Muscle of leg (tissue), 3 donors: ENCODE measurements at regions not wholly inside any gene's neighbourhood (a gene's known extent, or its start where the extent isn't known, plus 50 kb on each side); places are given as distances from the start of the nearest gene placed in this dataset.

Experiments
- DNase-seq: peaks from one replicate; pipeline ENCODE4 v3.0.0; 2013
- H3K27ac ChIP-seq: one replicate; pipeline ENCODE4 v1.5.1; 2013; ENCODE audit warnings: mild to moderate bottlenecking, low read length, control low read depth
- H3K27me3 ChIP-seq: one replicate; pipeline ENCODE4 v1.6.1; 2013; ENCODE audit warnings: low read length; ENCODE audit not compliant: control insufficient read depth, insufficient read depth
- H3K36me3 ChIP-seq: one replicate; pipeline ENCODE4 v1.6.1; 2013; ENCODE audit warnings: low read length; ENCODE audit not compliant: control insufficient read depth, insufficient read depth
- H3K4me1 ChIP-seq: one replicate; pipeline ENCODE4 v1.6.1; 2013; ENCODE audit warnings: low read length; ENCODE audit not compliant: control insufficient read depth, insufficient read depth
- H3K4me3 ChIP-seq: one replicate; pipeline ENCODE4 v1.5.1; 2013; ENCODE audit warnings: low read length, control low read depth
- H3K9me3 ChIP-seq: replicated peaks from 2 replicates; pipeline ENCODE4 v1.6.1; 2013; ENCODE audit warnings: low read depth, low read length; ENCODE audit not compliant: control insufficient read depth
- WGBS: methylation state at CpG from one replicate; pipeline ENCODE4 v1.1.5; 2013; ENCODE audit warnings: missing lambda C conversion rate; ENCODE audit not compliant: insufficient coverage; 5-methylcytosine and 5-hydroxymethylcytosine counted together

DNA sequence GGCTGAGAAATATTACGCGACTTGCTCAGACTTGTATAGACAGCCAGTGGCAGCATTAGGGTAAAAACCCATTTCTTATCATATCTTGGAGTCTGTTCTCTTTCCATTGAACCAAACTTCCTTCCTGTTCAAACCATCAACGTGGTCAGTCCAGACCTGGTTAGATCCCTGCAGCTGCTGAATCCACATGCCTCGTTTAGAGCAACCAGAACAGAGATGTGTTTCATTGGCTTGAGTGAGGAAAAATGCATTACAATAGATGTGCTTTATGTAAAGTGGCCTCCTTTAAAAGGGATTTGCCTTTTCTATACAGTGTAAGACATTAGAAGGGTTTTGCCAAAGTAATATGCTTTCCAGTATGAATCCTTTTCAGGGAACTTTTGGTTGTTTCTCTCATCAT lies 232.4 kb downstream of the MEIS1 start:
- H3K36me3 ChIP-seq = no peaks in the 10 kb centered on the region
- H3K4me1 ChIP-seq = no peaks in the 10 kb centered on the region
- no peak overlapping the region for H3K4me3 ChIP-seq
- H3K27ac ChIP-seq = no peak overlapping the region
- H3K9me3 ChIP-seq = no peaks in the 10 kb centered on the region
- no peaks in the 10 kb centered on the region for H3K27me3 ChIP-seq
- 47% methylated on average over 2 of the region's 4 CpGs for WGBS
- no peak for DNase-seq

- H3K27ac ChIP-seq = no peak overlapping the region
- no peaks in the 10 kb centered on the region for H3K27me3 ChIP-seq
- H3K9me3 ChIP-seq = no peaks in the 10 kb centered on the region
- no peaks in the 10 kb centered on the region for H3K4me1 ChIP-seq
- WGBS = no CpG with 5 or more reads among the region's 2 CpGs
- no peaks in the 10 kb centered on the region for H3K36me3 ChIP-seq
- DNase-seq = no peak
- no peak overlapping the region for H3K4me3 ChIP-seq
Measured at GRCh38 chr2:66673286-66673685, 238.4 kb downstream of the MEIS1 start.

DNA sequence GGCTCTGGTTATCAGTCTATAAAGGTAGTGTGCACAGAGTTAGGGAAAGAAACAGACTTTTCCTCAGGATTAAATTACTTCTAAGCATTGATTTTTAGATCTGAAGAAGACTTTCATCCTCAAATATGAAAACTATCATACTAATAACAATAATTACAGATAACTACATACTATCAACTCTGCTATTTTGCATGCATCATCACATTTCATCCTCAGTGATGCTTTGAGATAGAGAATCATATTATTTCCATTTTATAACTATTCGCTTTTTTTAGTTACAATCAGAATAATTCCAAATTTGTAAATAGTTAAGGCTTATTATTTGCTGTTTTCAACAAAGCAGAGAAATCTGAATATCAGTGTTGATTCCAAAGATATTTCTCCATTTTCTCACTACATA lies 239.2 kb downstream of the MEIS1 start:
- Histone ChIP-seq H3K9me3 (no peaks in the 10 kb centered on the region), H3K36me3 (no peaks in the 10 kb centered on the region), H3K27ac (no peak overlapping the region), H3K4me3 (no peak overlapping the region), H3K27me3 (no peaks in the 10 kb centered on the region), H3K4me1 (no peaks in the 10 kb centered on the region)
- no peak for DNase-seq
- no CpG with 5 or more reads among the region's 1 CpG for WGBS

- no peak for DNase-seq
- WGBS = no CpG with 5 or more reads among the region's 1 CpG
- Histone ChIP-seq H3K4me3 (no peak overlapping the region), H3K36me3 (no peaks in the 10 kb centered on the region), H3K9me3 (no peaks in the 10 kb centered on the region), H3K27ac (no peak overlapping the region), H3K4me1 (no peaks in the 10 kb centered on the region), H3K27me3 (no peaks in the 10 kb centered on the region)
Measured at GRCh38 chr2:66675591-66675990, 240.7 kb downstream of the MEIS1 start.

DNA sequence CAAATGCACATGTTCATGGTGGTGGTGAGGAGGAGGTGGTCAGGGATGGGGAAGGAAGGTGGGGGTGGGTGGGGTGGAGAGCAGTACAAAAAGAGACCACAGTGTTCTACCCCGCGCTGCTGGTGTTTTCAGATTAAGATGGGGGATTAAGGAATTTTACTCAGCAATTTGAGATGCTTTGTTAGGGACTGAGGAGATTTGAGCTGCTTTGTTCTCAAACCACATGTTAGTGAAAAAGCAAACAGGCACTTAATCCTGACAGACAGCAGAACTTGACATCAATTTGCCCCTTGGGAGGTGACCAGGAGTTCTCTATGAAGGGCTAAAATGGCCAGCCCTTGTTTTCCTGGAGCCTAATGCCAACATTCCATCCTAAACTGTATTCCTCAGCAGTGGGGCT lies 244.5 kb downstream of the MEIS1 start:
- WGBS = 43% methylated on average over 2 of the region's 2 CpGs
- no peaks in the 10 kb centered on the region for H3K4me1 ChIP-seq
- H3K27ac ChIP-seq = no peak overlapping the region
- H3K4me3 ChIP-seq = no peak overlapping the region
- H3K27me3 ChIP-seq = no peaks in the 10 kb centered on the region
- H3K9me3 ChIP-seq = no peaks in the 10 kb centered on the region
- DNase-seq = no peak
- no peaks in the 10 kb centered on the region for H3K36me3 ChIP-seq

DNA sequence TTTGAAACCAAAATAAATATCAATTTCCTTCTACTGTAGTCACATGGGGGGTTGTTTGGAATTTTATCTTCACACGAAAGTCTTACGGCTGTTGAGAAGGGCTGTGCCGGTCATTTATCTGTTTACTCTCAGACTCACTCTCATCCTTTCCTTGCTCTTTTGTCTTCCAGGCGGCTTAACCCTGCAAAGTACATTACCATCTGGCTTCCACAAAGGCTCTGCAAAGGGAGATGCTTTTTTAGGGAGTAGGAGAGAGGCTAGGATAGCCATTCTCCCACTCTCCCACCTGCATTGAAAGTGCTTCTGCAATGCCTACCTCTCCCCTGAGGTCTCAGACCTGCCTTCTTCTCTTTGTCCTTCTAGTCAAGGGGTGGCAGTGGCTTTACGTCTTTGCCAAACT lies 247.6 kb downstream of the MEIS1 start:
- Histone ChIP-seq H3K4me3 (no peak overlapping the region), H3K4me1 (no peaks in the 10 kb centered on the region), H3K27me3 (no peaks in the 10 kb centered on the region), H3K36me3 (no peaks in the 10 kb centered on the region), H3K9me3 (no peaks in the 10 kb centered on the region), H3K27ac (no peak overlapping the region)
- DNase-seq = no peak
- WGBS = no CpG with 5 or more reads among the region's 5 CpGs

DNA sequence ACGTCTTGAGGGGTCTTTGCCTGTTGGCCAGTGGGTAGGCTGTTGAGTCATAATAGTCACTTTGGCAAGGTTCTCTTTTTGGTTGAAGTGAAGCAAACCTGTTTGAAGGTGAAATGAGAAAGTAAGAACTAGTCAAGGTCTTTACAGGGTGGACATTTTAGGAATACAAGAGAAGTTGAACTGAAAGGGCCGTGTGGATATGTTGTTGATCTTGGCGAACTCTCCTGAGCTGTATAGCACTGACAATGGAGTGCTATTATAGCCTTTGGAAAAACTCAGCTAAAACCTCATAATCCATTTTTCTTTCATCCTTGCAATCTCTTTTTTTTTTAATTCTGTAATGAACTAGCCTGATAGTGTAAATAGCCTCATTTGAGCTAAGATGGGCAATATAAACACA lies 248.1 kb downstream of the MEIS1 start:
- no peak for DNase-seq
- no peaks in the 10 kb centered on the region for H3K36me3 ChIP-seq
- no peaks in the 10 kb centered on the region for H3K27me3 ChIP-seq
- 90% methylated on average over 1 of the region's 3 CpGs for WGBS
- no peak overlapping the region for H3K4me3 ChIP-seq
- H3K27ac ChIP-seq = no peak overlapping the region
- no peaks in the 10 kb centered on the region for H3K9me3 ChIP-seq
- H3K4me1 ChIP-seq = no peaks in the 10 kb centered on the region

GRCh38 chr2:66683599-66683998 lies 248.7 kb downstream of the MEIS1 start:
- WGBS = 25% methylated on average over 2 of the region's 3 CpGs
- Histone ChIP-seq H3K36me3 (no peaks in the 10 kb centered on the region), H3K4me3 (no peak overlapping the region), H3K4me1 (no peaks in the 10 kb centered on the region), H3K27me3 (no peaks in the 10 kb centered on the region), H3K27ac (no peak overlapping the region), H3K9me3 (no peaks in the 10 kb centered on the region)
- no peak for DNase-seq

DNA sequence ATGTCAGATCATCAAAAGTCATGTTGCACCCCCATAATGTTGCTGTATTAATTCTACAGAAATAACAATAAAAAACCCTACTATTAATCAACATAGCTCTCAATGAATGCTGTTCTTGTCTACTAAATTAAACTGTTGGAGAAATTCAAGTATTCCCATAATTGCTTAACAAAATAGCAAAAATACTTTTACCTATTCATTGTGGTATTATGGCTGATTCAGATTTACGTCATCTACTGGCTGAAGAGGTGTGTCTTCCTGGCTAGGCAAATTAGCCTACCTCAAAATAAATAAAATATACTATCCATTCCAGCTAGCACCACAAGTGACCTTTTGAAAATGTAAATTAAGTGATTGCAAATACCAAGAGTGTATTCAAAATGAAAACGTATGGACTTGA lies 249.4 kb downstream of the MEIS1 start:
- Histone ChIP-seq H3K36me3 (no peaks in the 10 kb centered on the region), H3K9me3 (no peaks in the 10 kb centered on the region), H3K4me3 (no peak overlapping the region), H3K4me1 (no peaks in the 10 kb centered on the region), H3K27me3 (peaks cover 6% of the 10 kb centered on the region), H3K27ac (no peak overlapping the region)
- WGBS = no CpG with 5 or more reads among the region's 2 CpGs
- DNase-seq = no peak

DNA sequence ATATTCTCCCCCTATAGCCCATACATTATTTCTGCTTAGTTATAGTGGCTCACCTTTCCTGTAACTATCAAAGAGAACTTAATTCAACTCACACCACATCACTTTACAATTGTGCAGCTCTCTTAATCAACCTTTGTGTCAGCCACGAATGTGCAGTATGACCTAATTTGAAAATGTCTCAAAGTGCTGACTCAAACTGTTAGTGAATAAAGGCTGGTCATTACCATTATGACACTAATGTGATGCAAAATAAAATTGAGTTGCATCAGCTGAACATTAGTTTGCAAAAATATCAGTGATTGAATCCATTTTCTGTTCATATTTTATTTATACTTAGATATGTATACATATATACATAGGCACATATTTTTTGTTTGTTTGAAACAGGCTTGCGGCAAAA lies 251.8 kb downstream of the MEIS1 start:
- Histone ChIP-seq H3K4me3 (no peak overlapping the region), H3K36me3 (no peaks in the 10 kb centered on the region), H3K4me1 (no peaks in the 10 kb centered on the region), H3K9me3 (no peaks in the 10 kb centered on the region), H3K27me3 (peaks cover 10% of the 10 kb centered on the region), H3K27ac (no peak overlapping the region)
- DNase-seq = no peak
- WGBS = no CpG with 5 or more reads among the region's 2 CpGs

GRCh38 chr2:66688951-66689350 lies 254.0 kb downstream of the MEIS1 start:
- H3K27me3 ChIP-seq = peaks cover 10% of the 10 kb centered on the region
- H3K4me1 ChIP-seq = no peaks in the 10 kb centered on the region
- no peak overlapping the region for H3K27ac ChIP-seq
- H3K36me3 ChIP-seq = no peaks in the 10 kb centered on the region
- DNase-seq = no peak
- H3K4me3 ChIP-seq = no peak overlapping the region
- 80% methylated on average over 1 of the region's 8 CpGs for WGBS
- H3K9me3 ChIP-seq = no peaks in the 10 kb centered on the region
